ENCODE measurements at regions not wholly inside any gene's neighbourhood (a gene's known extent, or its start where the extent isn't known, plus 50 kb on each side); places are given as distances from the start of the nearest gene placed in this dataset.

- peaks cover 13 to 37% of the 10 kb centered on the region in 2 experiments for H3K4me1 ChIP-seq (ENCODE audit: control insufficient read depth in 1 of 2, extremely low read depth in 1 of 2, insufficient read depth in 2 of 2, low read length in 2 of 2)
- H3K27me3 ChIP-seq (replicated peaks in 1 of 2; ENCODE audit: control insufficient read depth in 2 of 2, extremely low read depth in 1 of 2, insufficient read depth in 2 of 2, low read length in 1 of 2), result no peaks in the 10 kb centered on the region
- H3K4me1 Mint-ChIP-seq, result peaks cover 76 to 86% (median 81%) of the 10 kb centered on the region in 3 donors
- DNase-seq (no peak), ATAC-seq (replicated peaks in 1 of 4) (no peak)
- no peak overlapping the region for H3K27ac ChIP-seq (ENCODE audit: low read length)
- no peaks in the 10 kb centered on the region for H3K9me3 Mint-ChIP-seq
- peaks cover 0 to 10% of the 10 kb centered on the region in 2 donors for H3K36me3 ChIP-seq (ENCODE audit: control insufficient read depth in 2 of 2, extremely low read depth in 1 of 2, insufficient read depth in 1 of 2, low read length in 1 of 2)
- no peaks in the 10 kb centered on the region for H3K9me3 ChIP-seq
- H3K27me3 Mint-ChIP-seq, result no peaks in the 10 kb centered on the region
- peak overlapping the region in 1 of 2 donors; percentile 67 for H3K27ac Mint-ChIP-seq
- H3K36me3 Mint-ChIP-seq, result peaks cover 46% of the 10 kb centered on the region
- H3K4me3 ChIP-seq (ENCODE audit: control insufficient read depth in 1 of 2, extremely low read depth in 1 of 2, low read length in 1 of 2), result no peak overlapping the region
- H3K4me3 Mint-ChIP-seq, result no peak overlapping the region
- WGBS (ENCODE audit: insufficient coverage), result 90% methylated on average over 2 of the region's 11 CpGs
- ChIA-PET CTCF (interaction anchor here in 1 of 2 donors (1.6 kb wide), 1 partner anchor 12 kb away, joined by 7 read pairs; no protein-coding TSS in a partner anchor), POLR2A (interaction anchor here in 1 of 2 donors (0.7 kb wide), 1 partner anchor 31 kb away, joined by 7 read pairs; no protein-coding TSS in a partner anchor)
These were observed 174.5 kb upstream of the KLF14 start for GRCh38 chr7:130908345-130909160.

GRCh38 chr7:130909161-130909836, 175.3 kb upstream of the KLF14 start:
- H3K4me3 Mint-ChIP-seq, result peak overlapping the region in 2 of 3 donors; percentile 9 to 82
- ChIA-PET CTCF (interaction anchor here in 1 of 2 donors (1.6 kb wide), 1 partner anchor 12 kb away, joined by 7 read pairs; no protein-coding TSS in a partner anchor), POLR2A (no interaction called here)
- ATAC-seq (replicated peaks in 1 of 4) (no peak), DNase-seq (no peak)
- peak overlapping the region; percentile 57 to 58 for H3K27ac Mint-ChIP-seq
- no peaks in the 10 kb centered on the region for H3K27me3 Mint-ChIP-seq
- H3K9me3 ChIP-seq, result no peaks in the 10 kb centered on the region
- H3K36me3 ChIP-seq (ENCODE audit: control insufficient read depth in 2 of 2, extremely low read depth in 1 of 2, insufficient read depth in 1 of 2, low read length in 1 of 2), result peaks cover 0 to 6% of the 10 kb centered on the region in 2 donors
- no peak overlapping the region for H3K4me3 ChIP-seq (ENCODE audit: control insufficient read depth in 1 of 2, extremely low read depth in 1 of 2, low read length in 1 of 2)
- H3K4me1 ChIP-seq (ENCODE audit: control insufficient read depth in 1 of 2, extremely low read depth in 1 of 2, insufficient read depth in 2 of 2, low read length in 2 of 2), result peaks cover 20 to 44% of the 10 kb centered on the region in 2 experiments
- 95% methylated on average over 10 of the region's 14 CpGs for WGBS (ENCODE audit: insufficient coverage)
- no peak overlapping the region for H3K27ac ChIP-seq (ENCODE audit: low read length)
- no peaks in the 10 kb centered on the region for H3K27me3 ChIP-seq (replicated peaks in 1 of 2; ENCODE audit: control insufficient read depth in 2 of 2, extremely low read depth in 1 of 2, insufficient read depth in 2 of 2, low read length in 1 of 2)
- H3K36me3 Mint-ChIP-seq, result peaks cover 41% of the 10 kb centered on the region
- H3K9me3 Mint-ChIP-seq, result no peaks in the 10 kb centered on the region
- peaks cover 76 to 86% (median 81%) of the 10 kb centered on the region in 3 donors for H3K4me1 Mint-ChIP-seq

- 92% methylated on average over 5 of the region's 9 CpGs for WGBS (ENCODE audit: insufficient coverage)
- no peak for DNase-seq
- Mint-ChIP-seq H3K4me1 (peaks cover 79 to 86% (median 81%) of the 10 kb centered on the region in 3 donors), H3K27ac (peak overlapping the region; percentile 58 to 90), H3K27me3 (no peaks in the 10 kb centered on the region), H3K4me3 (peak overlapping the region; percentile 6 to 82 (median 52)), H3K9me3 (no peaks in the 10 kb centered on the region), H3K36me3 (peaks cover 39% of the 10 kb centered on the region)
- Histone ChIP-seq H3K4me3 (ENCODE audit: control insufficient read depth in 1 of 2, extremely low read depth in 1 of 2, low read length in 1 of 2) (no peak overlapping the region), H3K9me3 (no peaks in the 10 kb centered on the region), H3K4me1 (ENCODE audit: control insufficient read depth in 1 of 2, extremely low read depth in 1 of 2, insufficient read depth in 2 of 2, low read length in 2 of 2) (peaks cover 22 to 46% of the 10 kb centered on the region in 2 experiments), H3K27ac (ENCODE audit: low read length) (no peak overlapping the region), H3K27me3 (replicated peaks in 1 of 2; ENCODE audit: control insufficient read depth in 2 of 2, extremely low read depth in 1 of 2, insufficient read depth in 2 of 2, low read length in 1 of 2) (no peaks in the 10 kb centered on the region), H3K36me3 (ENCODE audit: control insufficient read depth in 2 of 2, extremely low read depth in 1 of 2, insufficient read depth in 1 of 2, low read length in 1 of 2) (peaks cover 0 to 6% of the 10 kb centered on the region in 2 donors)
- CTCF ChIA-PET, result interaction anchor here in 1 of 2 donors (0.5 to 1.7 kb wide), 2 partner anchors 56 to 72 kb away, joined by 4 to 6 read pairs; no protein-coding TSS in a partner anchor
- ATAC-seq (replicated peaks in 1 of 4), result no peak
- POLR2A ChIA-PET, result interaction anchor here in 1 of 2 donors (1.0 kb wide), 1 partner anchor 29 kb away, joined by 9 read pairs; no protein-coding TSS in a partner anchor
These were observed 176.1 kb upstream of the KLF14 start for GRCh38 chr7:130909881-130910672.

- peaks cover 0 to 9% of the 10 kb centered on the region in 2 donors for H3K36me3 ChIP-seq (ENCODE audit: control insufficient read depth in 2 of 2, extremely low read depth in 1 of 2, insufficient read depth in 1 of 2, low read length in 1 of 2)
- peaks cover 83 to 87% (median 85%) of the 10 kb centered on the region in 3 donors for H3K4me1 Mint-ChIP-seq
- H3K27ac ChIP-seq (ENCODE audit: low read length), result peak overlapping the region; percentile 89
- H3K27me3 ChIP-seq (replicated peaks in 1 of 2; ENCODE audit: control insufficient read depth in 2 of 2, extremely low read depth in 1 of 2, insufficient read depth in 2 of 2, low read length in 1 of 2), result no peaks in the 10 kb centered on the region
- peaks cover 38% of the 10 kb centered on the region for H3K36me3 Mint-ChIP-seq
- no peaks in the 10 kb centered on the region for H3K9me3 Mint-ChIP-seq
- peak overlapping the region; percentile 82 to 86 (median 86) for H3K4me3 Mint-ChIP-seq
- 83% methylated on average over 1 of the region's 7 CpGs for WGBS (ENCODE audit: insufficient coverage)
- H3K4me3 ChIP-seq (ENCODE audit: control insufficient read depth in 1 of 2, extremely low read depth in 1 of 2, low read length in 1 of 2), result no peak overlapping the region
- POLR2A ChIA-PET, result interaction anchor here (0.5 to 1.4 kb wide), 10 partner anchors 10 to 93 kb away, joined by 3 to 9 read pairs (median 4); no protein-coding TSS in a partner anchor
- CTCF ChIA-PET, result interaction anchor here (0.6 to 1.7 kb wide), 11 partner anchors 11 to 321 kb away, joined by 3 to 12 read pairs (median 4); no protein-coding TSS in a partner anchor
- ATAC-seq (replicated peaks in 1 of 4) (no peak), DNase-seq (no peak)
- H3K27ac Mint-ChIP-seq, result peak overlapping the region; percentile 90
- no peaks in the 10 kb centered on the region for H3K27me3 Mint-ChIP-seq
- no peaks in the 10 kb centered on the region for H3K9me3 ChIP-seq
- peaks cover 22 to 48% of the 10 kb centered on the region in 2 experiments for H3K4me1 ChIP-seq (ENCODE audit: control insufficient read depth in 1 of 2, extremely low read depth in 1 of 2, insufficient read depth in 2 of 2, low read length in 2 of 2)
These were observed 177.2 kb upstream of the KLF14 start for GRCh38 chr7:130910949-130911944.

- Mint-ChIP-seq H3K36me3 (peaks cover 36% of the 10 kb centered on the region), H3K4me1 (peaks cover 89 to 92% (median 90%) of the 10 kb centered on the region in 3 donors), H3K9me3 (no peaks in the 10 kb centered on the region), H3K27ac (peak overlapping the region; percentile 90), H3K4me3 (peak overlapping the region; percentile 82 to 86 (median 86)), H3K27me3 (no peaks in the 10 kb centered on the region)
- CTCF ChIA-PET, result interaction anchor here (0.6 to 1.8 kb wide), 15 partner anchors 10 to 320 kb away, joined by 3 to 21 read pairs (median 6); no protein-coding TSS in a partner anchor
- POLR2A ChIA-PET, result interaction anchor here (0.5 to 3.7 kb wide), 22 partner anchors 9 to 1297 kb away, joined by 3 to 26 read pairs (median 4); no protein-coding TSS in a partner anchor
- Histone ChIP-seq H3K36me3 (ENCODE audit: control insufficient read depth in 2 of 2, extremely low read depth in 1 of 2, insufficient read depth in 1 of 2, low read length in 1 of 2) (peaks cover 0 to 9% of the 10 kb centered on the region in 2 donors), H3K4me1 (ENCODE audit: control insufficient read depth in 1 of 2, extremely low read depth in 1 of 2, insufficient read depth in 2 of 2, low read length in 2 of 2) (peaks cover 22 to 57% of the 10 kb centered on the region in 2 experiments), H3K27me3 (replicated peaks in 1 of 2; ENCODE audit: control insufficient read depth in 2 of 2, extremely low read depth in 1 of 2, insufficient read depth in 2 of 2, low read length in 1 of 2) (no peaks in the 10 kb centered on the region), H3K4me3 (ENCODE audit: control insufficient read depth in 1 of 2, extremely low read depth in 1 of 2, low read length in 1 of 2) (peak overlapping the region; percentile 58 to 96), H3K27ac (ENCODE audit: low read length) (peak overlapping the region; percentile 89), H3K9me3 (no peaks in the 10 kb centered on the region)
- ATAC-seq (replicated peaks in 1 of 4), result peak in 2 of 4 experiments; percentile 9 to 23
- DNase-seq, result no peak
- 40% methylated on average over 4 of the region's 7 CpGs for WGBS (ENCODE audit: insufficient coverage)
These were observed 178.3 kb upstream of the KLF14 start for GRCh38 chr7:130912082-130912861.

Data from T-cell (primary cell).